HepG2 (cell line): ENCODE measurements at regions not wholly inside any gene's neighbourhood (a gene's known extent, or its start where the extent isn't known, plus 50 kb on each side); places are given as distances from the start of the nearest gene placed in this dataset.

Experiments
- DNMT3B ChIP-seq: conservative IDR thresholded peaks from 2 replicates; pipeline ENCODE4 v1.6.1; 2016; ENCODE audit warnings: missing biosample characterization, control low read depth
- KDM5A ChIP-seq: fragments of 200-600 bp; sonication (generic); IDR thresholded peaks from 2 replicates; pipeline ENCODE4 v1.7.0; 2018; ENCODE audit warnings: antibody characterized with exemption, mild to moderate bottlenecking, low read length, borderline replicate concordance
- NFE2 ChIP-seq: sonication (generic); formaldehyde crosslinking; IDR thresholded peaks from 2 replicates; pipeline ENCODE4 v1.4.0; 2020; ENCODE audit warnings: missing genetic modification reagents
- SNAPC5 ChIP-seq: sonication (generic); formaldehyde crosslinking; IDR thresholded peaks from 2 replicates; pipeline ENCODE4 v1.8.1; 2023; ENCODE audit warnings: mild to moderate bottlenecking, missing genetic modification reagents, borderline replicate concordance
- TCF7L2 ChIP-seq: IDR thresholded peaks from 2 replicates; pipeline ENCODE4 v1.6.1; 2011; ENCODE audit warnings: mild to moderate bottlenecking, low read depth, low read length, moderate library complexity
- TFE3 ChIP-seq: IDR thresholded peaks from 2 replicates; pipeline ENCODE4 v1.6.1; 2016
- ZNF142 ChIP-seq: sonication (generic); formaldehyde crosslinking; IDR thresholded peaks from 2 replicates; pipeline ENCODE4 v1.4.0; 2020; ENCODE audit warnings: missing genetic modification reagents
- ZNF670 ChIP-seq: sonication (generic); formaldehyde crosslinking; IDR thresholded peaks from 2 replicates; pipeline ENCODE4 v1.8.0; 2022; ENCODE audit warnings: mild to moderate bottlenecking, missing genetic modification reagents, borderline replicate concordance
- ZNF816 ChIP-seq: sonication (generic); formaldehyde crosslinking; IDR thresholded peaks from 2 replicates; pipeline ENCODE4 v1.8.0; 2022; ENCODE audit warnings: missing genetic modification reagents, mild to moderate bottlenecking, borderline replicate concordance

- TF ChIP-seq ZNF142 (CRISPR knock-in tag), result no peak
- TF ChIP-seq ZNF670 (CRISPR knock-in tag), result no peak
- TF ChIP-seq SNAPC5 (CRISPR knock-in tag), result no peak
- no peak for TF ChIP-seq TCF7L2
- TF ChIP-seq KDM5A, result no peak
- no peak for TF ChIP-seq ZNF816
- TF ChIP-seq NFE2 (CRISPR knock-in tag), result no peak
- no peak for TF ChIP-seq TFE3
- TF ChIP-seq DNMT3B (CRISPR knock-in tag), result 0 out of 2 replicates have a peak, but pooled peaks have one; percentile 33
Measured at GRCh38 chr2:137865954-137866540, 98.2 kb upstream of the HNMT start (continued).
